ENCODE measurements at regions not wholly inside any gene's neighbourhood (a gene's known extent, or its start where the extent isn't known, plus 50 kb on each side); places are given as distances from the start of the nearest gene placed in this dataset.

GRCh38 chrX:56033495-56034180 lies 198.5 kb upstream of the KLF8 start:
- TF ChIP-seq CTCF (IDR thresholded peaks at IDR 0.05) (no peak), POLR2A (IDR thresholded peaks at IDR 0.05) (no peak)
